ENCODE measurements at regions not wholly inside any gene's neighbourhood (a gene's known extent, or its start where the extent isn't known, plus 50 kb on each side); places are given as distances from the start of the nearest gene placed in this dataset.

- H3K4me2 ChIP-seq (ENCODE audit: low read depth, low read length, poor library complexity, severe bottlenecking), result no peak overlapping the region
- no peaks in the 10 kb centered on the region for H3K9me2 ChIP-seq (replicated peaks; ENCODE audit: insufficient read depth, low read length)
- H3K27ac ChIP-seq (ENCODE audit: low read depth, low read length), result no peak overlapping the region
- H3K9ac ChIP-seq (ENCODE audit: low read length), result no peak overlapping the region
- H3K9me3 ChIP-seq (ENCODE audit: insufficient read depth, low read length), result no peaks in the 10 kb centered on the region
- no peak overlapping the region for H3K4me3 ChIP-seq (ENCODE audit: insufficient read depth, low read length, poor library complexity, severe bottlenecking)
- H4K20me1 ChIP-seq (ENCODE audit: low read depth, low read length), result no peaks in the 10 kb centered on the region
- H3K27me3 ChIP-seq (ENCODE audit: low read length), result no peaks in the 10 kb centered on the region
- H3K36me3 ChIP-seq (ENCODE audit: low read length), result no peaks in the 10 kb centered on the region
- H3K79me2 ChIP-seq (ENCODE audit: insufficient read depth, low read length), result no peaks in the 10 kb centered on the region
- no peak overlapping the region for H2AFZ ChIP-seq (ENCODE audit: low read depth, low read length, severe bottlenecking)
- no peak for TF ChIP-seq CTCF (IDR thresholded peaks at IDR 0.05; ENCODE audit: insufficient read depth, low read length, poor library complexity, severe bottlenecking)
- no peak for TF ChIP-seq EZH2phosphoT487 (conservative IDR thresholded peaks at IDR 0.05; ENCODE audit: low read length)
- H3F3A ChIP-seq (ENCODE audit: insufficient read depth), result no peaks in the 10 kb centered on the region
Observed at GRCh38 chr10:65798133-65798532, 1127.7 kb upstream of the LRRTM3 start.

- no peak for TF ChIP-seq EZH2phosphoT487 (conservative IDR thresholded peaks at IDR 0.05; ENCODE audit: low read length)
- TF ChIP-seq CTCF (IDR thresholded peaks at IDR 0.05; ENCODE audit: insufficient read depth, low read length, poor library complexity, severe bottlenecking), result no peak
- H3K4me2 ChIP-seq (ENCODE audit: low read depth, low read length, poor library complexity, severe bottlenecking), result no peak overlapping the region
- H3K9ac ChIP-seq (ENCODE audit: low read length), result no peak overlapping the region
Observed at GRCh38 chr10:65802391-65802790, 1123.4 kb upstream of the LRRTM3 start.

GRCh38 chr10:65805511-65805910, 1120.3 kb upstream of the LRRTM3 start:
- H3K9ac ChIP-seq (ENCODE audit: low read length), result no peak overlapping the region

More at GRCh38 chr10:65802391-65802790, 1123.4 kb upstream of the LRRTM3 start:
- Histone ChIP-seq H2AFZ (ENCODE audit: low read depth, low read length, severe bottlenecking) (no peak overlapping the region), H3K9me2 (replicated peaks; ENCODE audit: insufficient read depth, low read length) (no peaks in the 10 kb centered on the region), H3K27me3 (ENCODE audit: low read length) (no peaks in the 10 kb centered on the region), H3K9me3 (ENCODE audit: insufficient read depth, low read length) (no peaks in the 10 kb centered on the region), H3K36me3 (ENCODE audit: low read length) (no peaks in the 10 kb centered on the region), H3F3A (ENCODE audit: insufficient read depth) (no peaks in the 10 kb centered on the region), H4K20me1 (ENCODE audit: low read depth, low read length) (no peaks in the 10 kb centered on the region), H3K4me3 (ENCODE audit: insufficient read depth, low read length, poor library complexity, severe bottlenecking) (no peak overlapping the region), H3K27ac (ENCODE audit: low read depth, low read length) (no peak overlapping the region), H3K79me2 (ENCODE audit: insufficient read depth, low read length) (no peaks in the 10 kb centered on the region)

More at GRCh38 chr10:65805511-65805910, 1120.3 kb upstream of the LRRTM3 start:
- Histone ChIP-seq H4K20me1 (ENCODE audit: low read depth, low read length) (no peaks in the 10 kb centered on the region), H2AFZ (ENCODE audit: low read depth, low read length, severe bottlenecking) (no peak overlapping the region), H3K27ac (ENCODE audit: low read depth, low read length) (no peak overlapping the region), H3F3A (ENCODE audit: insufficient read depth) (no peaks in the 10 kb centered on the region), H3K4me3 (ENCODE audit: insufficient read depth, low read length, poor library complexity, severe bottlenecking) (no peak overlapping the region), H3K9me2 (replicated peaks; ENCODE audit: insufficient read depth, low read length) (no peaks in the 10 kb centered on the region), H3K79me2 (ENCODE audit: insufficient read depth, low read length) (no peaks in the 10 kb centered on the region), H3K9me3 (ENCODE audit: insufficient read depth, low read length) (no peaks in the 10 kb centered on the region), H3K4me2 (ENCODE audit: low read depth, low read length, poor library complexity, severe bottlenecking) (no peak overlapping the region), H3K27me3 (ENCODE audit: low read length) (no peaks in the 10 kb centered on the region), H3K36me3 (ENCODE audit: low read length) (no peaks in the 10 kb centered on the region)
- TF ChIP-seq CTCF (IDR thresholded peaks at IDR 0.05; ENCODE audit: insufficient read depth, low read length, poor library complexity, severe bottlenecking), result no peak
- TF ChIP-seq EZH2phosphoT487 (conservative IDR thresholded peaks at IDR 0.05; ENCODE audit: low read length), result no peak
